ENCODE measurements at regions not wholly inside any gene's neighbourhood (a gene's known extent, or its start where the extent isn't known, plus 50 kb on each side); places are given as distances from the start of the nearest gene placed in this dataset.

DNA sequence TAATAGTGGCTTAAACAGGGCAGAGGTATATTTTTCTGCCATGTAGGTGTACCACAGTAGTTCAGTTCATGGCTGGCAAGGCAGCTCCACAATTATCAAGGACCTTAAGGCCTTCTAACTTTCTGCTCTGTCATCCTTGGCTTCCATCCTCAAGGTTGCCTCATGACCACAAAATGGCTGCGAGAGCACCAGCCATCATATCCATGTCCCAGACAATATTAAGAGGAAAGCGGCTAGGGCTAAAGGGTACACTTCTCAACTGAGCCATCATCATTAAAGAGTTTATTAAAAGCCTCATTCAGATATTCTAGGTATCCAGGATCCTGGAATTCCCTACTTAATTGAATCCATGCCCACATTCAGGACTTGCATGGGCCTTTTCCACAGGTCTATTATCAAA is 62.7 kb upstream of the MRI1 start:
- TF ChIP-seq, protein P1, sequence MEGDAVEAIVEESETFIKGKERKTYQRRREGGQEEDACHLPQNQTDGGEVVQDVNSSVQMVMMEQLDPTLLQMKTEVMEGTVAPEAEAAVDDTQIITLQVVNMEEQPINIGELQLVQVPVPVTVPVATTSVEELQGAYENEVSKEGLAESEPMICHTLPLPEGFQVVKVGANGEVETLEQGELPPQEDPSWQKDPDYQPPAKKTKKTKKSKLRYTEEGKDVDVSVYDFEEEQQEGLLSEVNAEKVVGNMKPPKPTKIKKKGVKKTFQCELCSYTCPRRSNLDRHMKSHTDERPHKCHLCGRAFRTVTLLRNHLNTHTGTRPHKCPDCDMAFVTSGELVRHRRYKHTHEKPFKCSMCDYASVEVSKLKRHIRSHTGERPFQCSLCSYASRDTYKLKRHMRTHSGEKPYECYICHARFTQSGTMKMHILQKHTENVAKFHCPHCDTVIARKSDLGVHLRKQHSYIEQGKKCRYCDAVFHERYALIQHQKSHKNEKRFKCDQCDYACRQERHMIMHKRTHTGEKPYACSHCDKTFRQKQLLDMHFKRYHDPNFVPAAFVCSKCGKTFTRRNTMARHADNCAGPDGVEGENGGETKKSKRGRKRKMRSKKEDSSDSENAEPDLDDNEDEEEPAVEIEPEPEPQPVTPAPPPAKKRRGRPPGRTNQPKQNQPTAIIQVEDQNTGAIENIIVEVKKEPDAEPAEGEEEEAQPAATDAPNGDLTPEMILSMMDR (conservative IDR thresholded peaks at IDR 0.05; ENCODE audit: low read length), result no peak
- TF ChIP-seq EZH2phosphoT487 (IDR thresholded peaks at IDR 0.05; ENCODE audit: borderline replicate concordance), result no peak
